Thyroid gland (tissue), 4 donors: ENCODE measurements at regions not wholly inside any gene's neighbourhood (a gene's known extent, or its start where the extent isn't known, plus 50 kb on each side); places are given as distances from the start of the nearest gene placed in this dataset.

Experiments
- CTCF ChIP-seq, 6 experiments: fragments of 200-600 bp in 3 of 6; fragments of 450-650 bp in 3 of 6; sonication (generic) in 3 of 6; IDR thresholded peaks; one replicate each; pipeline ENCODE4 v1.5.1; 2016 to 2019; ENCODE audit warnings: antibody characterized with exemption in 6 of 6, mild to moderate bottlenecking in 2 of 6, inconsistent platforms in 1 of 6, moderate library complexity in 1 of 6
- POLR2A ChIP-seq, 2 donors: fragments of 450-650 bp; IDR thresholded peaks; one replicate each; pipeline ENCODE4 v1.6.1; 2017; ENCODE audit warnings: antibody characterized with exemption in 2 of 2, mild to moderate bottlenecking in 2 of 2, moderate library complexity in 1 of 2

GRCh38 chr5:174572591-174572990 is 151.8 kb upstream of the MSX2 start:
- no peak for TF ChIP-seq CTCF (IDR thresholded peaks at IDR 0.05)
- no peak for TF ChIP-seq POLR2A (IDR thresholded peaks at IDR 0.05)
